GM12875 (cell line): ENCODE measurements at regions not wholly inside any gene's neighbourhood (a gene's known extent, or its start where the extent isn't known, plus 50 kb on each side); places are given as distances from the start of the nearest gene placed in this dataset.

Experiments used
- H3K4me3 ChIP-seq: one replicate; pipeline ENCODE4 v1.5.1; 2011; ENCODE audit warnings: low read depth, low read length, control low read depth
- TF ChIP-seq, protein P1 (sequence below): IDR thresholded peaks from 2 replicates; pipeline ENCODE4 v1.5.1; 2011; ENCODE audit warnings: low read depth, mild to moderate bottlenecking, control low read depth, inconsistent platforms, low read length, moderate library complexity, borderline replicate concordance; ENCODE audit not compliant: insufficient read depth

DNA sequence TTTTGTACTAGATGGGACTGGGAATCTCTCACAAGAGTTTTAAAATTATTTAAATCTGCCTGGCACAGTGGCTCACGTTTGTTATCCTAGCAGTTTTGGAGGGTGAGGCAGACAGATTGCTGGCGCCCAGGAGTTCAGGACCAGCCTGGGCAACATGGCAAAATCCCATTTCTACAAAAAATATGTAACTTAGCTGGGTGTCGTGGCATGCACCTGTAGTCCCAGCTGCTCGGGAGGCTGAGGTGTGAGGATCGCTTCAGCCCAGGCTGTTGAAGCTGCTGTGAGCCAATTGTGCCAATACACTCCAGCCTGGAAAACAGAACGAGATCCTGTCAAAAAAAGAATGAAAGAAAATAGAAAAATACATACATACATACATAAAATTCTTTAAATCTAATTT, 685.7 kb upstream of the PIK3C3 start:
- no peak overlapping the region for H3K4me3 ChIP-seq
- TF ChIP-seq, protein P1, sequence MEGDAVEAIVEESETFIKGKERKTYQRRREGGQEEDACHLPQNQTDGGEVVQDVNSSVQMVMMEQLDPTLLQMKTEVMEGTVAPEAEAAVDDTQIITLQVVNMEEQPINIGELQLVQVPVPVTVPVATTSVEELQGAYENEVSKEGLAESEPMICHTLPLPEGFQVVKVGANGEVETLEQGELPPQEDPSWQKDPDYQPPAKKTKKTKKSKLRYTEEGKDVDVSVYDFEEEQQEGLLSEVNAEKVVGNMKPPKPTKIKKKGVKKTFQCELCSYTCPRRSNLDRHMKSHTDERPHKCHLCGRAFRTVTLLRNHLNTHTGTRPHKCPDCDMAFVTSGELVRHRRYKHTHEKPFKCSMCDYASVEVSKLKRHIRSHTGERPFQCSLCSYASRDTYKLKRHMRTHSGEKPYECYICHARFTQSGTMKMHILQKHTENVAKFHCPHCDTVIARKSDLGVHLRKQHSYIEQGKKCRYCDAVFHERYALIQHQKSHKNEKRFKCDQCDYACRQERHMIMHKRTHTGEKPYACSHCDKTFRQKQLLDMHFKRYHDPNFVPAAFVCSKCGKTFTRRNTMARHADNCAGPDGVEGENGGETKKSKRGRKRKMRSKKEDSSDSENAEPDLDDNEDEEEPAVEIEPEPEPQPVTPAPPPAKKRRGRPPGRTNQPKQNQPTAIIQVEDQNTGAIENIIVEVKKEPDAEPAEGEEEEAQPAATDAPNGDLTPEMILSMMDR = no peak

DNA sequence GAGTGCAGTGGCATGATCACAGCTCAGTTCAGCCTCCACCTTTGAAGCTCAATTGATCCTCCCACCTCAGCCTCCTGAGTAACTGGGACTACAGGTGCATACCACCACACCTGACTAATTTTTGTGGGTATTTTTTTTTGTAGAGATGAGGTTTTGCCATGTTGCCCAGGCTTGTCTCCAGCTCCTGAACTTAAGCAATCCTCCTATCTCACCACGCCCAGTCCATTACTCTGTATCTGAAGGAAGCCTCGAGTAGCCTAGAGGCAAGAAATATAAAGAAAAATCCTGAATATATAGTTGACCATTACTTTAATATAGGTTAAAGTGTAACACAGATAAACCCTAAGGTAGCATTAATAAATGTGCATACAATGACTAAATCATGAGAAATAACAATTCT, 686.8 kb upstream of the PIK3C3 start:
- H3K4me3 ChIP-seq = no peak overlapping the region
- TF ChIP-seq, protein P1 = no peak

DNA sequence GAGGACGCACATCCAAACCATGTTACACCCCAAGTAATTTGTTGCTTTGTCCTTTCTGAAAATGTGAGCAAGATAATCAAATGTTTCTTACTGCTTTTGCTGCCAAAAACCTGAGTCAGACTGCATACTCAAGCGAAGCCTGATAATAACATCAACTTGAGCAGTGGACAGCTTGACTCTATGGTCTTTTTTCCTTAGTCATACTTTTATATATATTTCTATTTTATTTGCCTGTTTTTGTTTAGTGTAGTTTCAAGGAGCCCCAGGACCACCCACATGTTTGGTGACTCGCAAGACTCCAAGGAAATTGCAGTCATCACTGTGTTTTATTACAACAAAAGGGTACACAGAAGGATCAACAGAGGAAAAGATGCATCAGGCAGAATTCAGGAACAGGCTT, 688.4 kb upstream of the PIK3C3 start:
- TF ChIP-seq, protein P1 = no peak

DNA sequence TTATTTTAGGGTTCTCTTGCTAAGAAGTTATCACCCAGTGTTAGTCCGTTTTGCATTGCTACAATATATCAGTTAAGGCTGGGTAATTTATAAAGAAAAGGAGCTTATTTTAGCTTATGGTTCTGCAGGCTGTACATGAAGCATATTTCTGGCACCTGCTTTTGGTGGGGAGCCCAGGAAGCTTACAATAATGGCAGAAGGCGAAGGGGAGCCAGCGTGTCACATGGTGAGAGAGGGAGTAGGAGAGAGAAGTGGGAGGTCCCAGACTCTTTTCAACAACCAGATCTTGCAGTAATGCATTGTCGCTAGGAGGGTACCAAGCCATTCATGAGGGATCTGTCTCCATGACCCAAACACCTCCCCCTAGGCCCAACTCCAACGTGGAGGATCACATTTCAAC, 688.8 kb upstream of the PIK3C3 start:
- TF ChIP-seq, protein P1 = no peak
- no peak overlapping the region for H3K4me3 ChIP-seq

More for the DNA sequence above, 688.4 kb upstream of the PIK3C3 start:
- no peak overlapping the region for H3K4me3 ChIP-seq

DNA sequence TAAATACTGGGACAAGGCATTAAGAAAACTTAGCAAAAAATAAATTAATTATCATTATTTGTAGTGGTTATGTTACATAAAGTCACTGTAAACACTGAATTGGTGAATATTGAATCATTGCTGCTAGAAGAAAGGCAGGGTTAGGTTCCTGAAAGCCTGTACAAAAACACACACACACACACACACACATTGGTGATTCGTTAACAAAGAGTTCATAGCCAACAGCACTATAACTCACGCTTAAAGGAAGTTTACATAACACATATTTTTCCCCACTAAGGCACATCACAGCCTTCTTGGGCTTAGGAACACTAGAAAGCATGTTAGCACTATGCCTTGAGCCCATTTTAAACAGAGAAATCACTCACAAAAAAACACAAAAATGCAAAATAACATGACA, 690.0 kb upstream of the PIK3C3 start:
- H3K4me3 ChIP-seq = no peak overlapping the region
- TF ChIP-seq, protein P1 = no peak

DNA sequence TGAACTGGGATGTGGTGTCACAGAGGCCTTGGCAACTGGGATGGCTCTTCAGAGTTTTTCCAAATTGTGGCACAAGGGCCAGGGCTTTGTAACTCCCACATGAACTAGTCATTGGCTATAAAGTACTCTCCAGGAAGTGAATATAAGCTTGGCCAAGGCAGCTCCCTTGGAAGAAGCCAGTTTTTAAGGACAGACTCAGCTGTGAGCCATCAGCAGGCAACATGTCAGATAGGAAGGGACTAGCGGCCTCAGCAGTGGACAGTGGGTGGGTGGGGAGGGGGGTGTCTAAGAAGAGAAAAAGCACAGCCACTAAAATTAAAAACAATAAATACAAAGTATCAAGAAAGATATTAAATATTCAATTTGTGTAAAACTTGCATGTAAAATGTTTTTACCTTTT, 691.1 kb upstream of the PIK3C3 start:
- TF ChIP-seq, protein P1 = no peak
- no peak overlapping the region for H3K4me3 ChIP-seq

DNA sequence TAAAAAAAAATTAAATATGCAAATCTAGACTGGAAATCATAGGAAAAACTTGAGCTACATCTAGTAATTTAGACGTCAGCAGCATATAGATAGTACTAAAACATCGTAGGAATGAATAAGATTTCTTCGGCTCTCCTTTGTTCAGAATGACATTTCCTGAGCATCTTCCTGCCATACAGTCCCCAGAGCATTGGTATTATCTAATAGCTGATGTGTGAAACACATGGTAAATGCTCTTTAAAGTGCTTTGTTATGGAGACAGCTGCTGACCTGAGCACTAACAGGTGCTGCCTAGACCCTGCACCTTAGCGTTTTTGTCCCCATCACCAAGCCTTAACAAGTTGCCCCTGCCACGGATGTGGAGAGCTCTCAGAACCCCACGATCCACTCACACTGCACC, 692.3 kb upstream of the PIK3C3 start:
- TF ChIP-seq, protein P1 = no peak
- H3K4me3 ChIP-seq = no peak overlapping the region
